ENCODE measurements at regions not wholly inside any gene's neighbourhood (a gene's known extent, or its start where the extent isn't known, plus 50 kb on each side); places are given as distances from the start of the nearest gene placed in this dataset.

GRCh38 chr2:122747670-122748069 is 992.2 kb downstream of the TSN start:
- H3K9me1 ChIP-seq (ENCODE audit: control insufficient read depth, insufficient read depth, low read length): no peaks in the 10 kb centered on the region
- no TSS peak for BruUV-seq (replicated peaks)
- H3K27ac ChIP-seq (ENCODE audit: extremely low read depth, low read depth, low read length): no peak overlapping the region
- no peaks in the 10 kb centered on the region for H3K9me3 ChIP-seq (replicated peaks; ENCODE audit: control insufficient read depth, insufficient read depth, low read depth, low read length)
- no peak for TF ChIP-seq TEAD4 (IDR thresholded peaks at IDR 0.05; ENCODE audit: low read length)
- no peak for TF ChIP-seq TEAD4 (CRISPR knock-in tag; IDR thresholded peaks at IDR 0.05; ENCODE audit: borderline replicate concordance)
- TF ChIP-seq FOXJ3 (CRISPR knock-in tag; IDR thresholded peaks at IDR 0.05): no peak
- no peak for TF ChIP-seq YBX1 (IDR thresholded peaks at IDR 0.05)
- TF ChIP-seq ZZZ3 (IDR thresholded peaks at IDR 0.05): no peak
- TF ChIP-seq XRCC3 (IDR thresholded peaks at IDR 0.05): no peak
- TF ChIP-seq HES1 (IDR thresholded peaks at IDR 0.05; ENCODE audit: low read depth): no peak
- TF ChIP-seq SMAD2 (IDR thresholded peaks at IDR 0.05; ENCODE audit: low read depth, low read length): no peak
- TF ChIP-seq KHSRP (IDR thresholded peaks at IDR 0.05): no peak
- TF ChIP-seq ZNF408 (CRISPR knock-in tag; IDR thresholded peaks at IDR 0.05; ENCODE audit: low read depth): no peak
- no peak for TF ChIP-seq SMARCA5 (IDR thresholded peaks at IDR 0.05)
- TF ChIP-seq MAFF (IDR thresholded peaks at IDR 0.05; ENCODE audit: low read length): no peak
- TF ChIP-seq THAP7 (CRISPR knock-in tag; IDR thresholded peaks at IDR 0.05): no peak
- no peak for TF ChIP-seq NCOA2 (IDR thresholded peaks at IDR 0.05; ENCODE audit: partially characterized antibody in 2 of 2)
- no peak for TF ChIP-seq DDX20 (tag; IDR thresholded peaks at IDR 0.05; ENCODE audit: low read depth)
- TF ChIP-seq FOXO4 (CRISPR knock-in tag; IDR thresholded peaks at IDR 0.05): no peak
- no peak for TF ChIP-seq POLR2H (tag; IDR thresholded peaks at IDR 0.05; ENCODE audit: low read depth)
- TF ChIP-seq SRSF1 (IDR thresholded peaks at IDR 0.05; ENCODE audit: low read depth, low read length): no peak
- TF ChIP-seq SREBF1 (IDR thresholded peaks at IDR 0.05; ENCODE audit: borderline replicate concordance, low read depth, low read length): no peak
- CTCF ChIA-PET (ENCODE audit: low intra/inter-chr PET ratio): no interaction called here
- intact Hi-C loops (cut with micrococcal nuclease) (no loop called here), in situ Hi-C loops (cut with MboI) (no loop called here)
- POLR2A ChIA-PET: no interaction called here
- H3K27me3 ChIP-seq (ENCODE audit: control insufficient read depth in 2 of 2, insufficient read depth in 2 of 2, low read length in 2 of 2): no peaks in the 10 kb centered on the region
- no peak overlapping the region for H3K9ac ChIP-seq (ENCODE audit: insufficient read depth in 1 of 2, low read depth in 2 of 2, low read length in 2 of 2)
- H3K36me3 ChIP-seq (ENCODE audit: control insufficient read depth, insufficient read depth, low read length): no peaks in the 10 kb centered on the region
- no peak overlapping the region for H2AFZ ChIP-seq (ENCODE audit: low read depth, low read length)
- no peaks in the 10 kb centered on the region for H3K79me2 ChIP-seq (ENCODE audit: control insufficient read depth, insufficient read depth, low read length)
- no peak overlapping the region for H3K4me2 ChIP-seq (ENCODE audit: insufficient read depth, low read length)
- no peaks in the 10 kb centered on the region for H3K4me1 ChIP-seq (replicated peaks in 1 of 2; ENCODE audit: control insufficient read depth in 2 of 2, insufficient read depth in 2 of 2, low read length in 2 of 2)
- ATAC-seq (no peak), FAIRE-seq (no peak), DNase-seq (ENCODE audit: extremely low read depth in 1 of 4, low spot score in 3 of 4) (no peak)
- H3K4me3 ChIP-seq: no peak overlapping the region
- no peaks in the 10 kb centered on the region for H4K20me1 ChIP-seq (replicated peaks; ENCODE audit: control insufficient read depth, insufficient read depth, low read length)
- 0% methylated on average over 2 of the region's 2 CpGs for WGBS (ENCODE audit: insufficient coverage, low coverage, missing lambda C conversion rate)
